ENCODE measurements at regions not wholly inside any gene's neighbourhood (a gene's known extent, or its start where the extent isn't known, plus 50 kb on each side); places are given as distances from the start of the nearest gene placed in this dataset.

DNA sequence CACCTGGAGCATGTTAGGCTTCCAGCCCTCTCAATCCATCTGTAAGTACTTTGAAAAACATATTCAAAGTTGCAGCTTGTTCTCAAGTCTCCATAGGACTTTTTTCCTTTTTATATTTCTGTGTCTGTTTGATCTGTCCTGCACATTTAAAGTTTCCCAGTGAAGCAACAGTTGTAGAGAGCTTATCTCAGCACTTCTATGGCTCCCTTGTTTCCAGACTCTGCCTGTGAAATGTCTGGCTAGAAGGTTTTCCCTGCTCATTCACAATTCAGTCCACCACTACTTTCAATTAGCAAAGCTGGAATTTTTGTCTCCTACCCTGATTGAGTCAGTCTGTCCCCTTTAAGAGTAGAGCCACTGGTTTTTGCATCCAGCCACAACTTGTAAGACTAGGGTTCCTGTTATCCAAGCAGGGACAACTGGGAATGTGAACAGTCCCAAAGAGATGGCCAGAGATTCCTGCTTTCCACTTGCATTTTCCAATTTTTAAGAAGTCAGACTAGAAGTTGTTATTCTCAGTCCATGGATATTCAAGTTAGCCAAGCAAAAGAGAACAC lies 116.1 kb downstream of the GASK1B start:
- no peak for DNase-seq (ENCODE audit: low read depth)
- TF ChIP-seq, protein P1, sequence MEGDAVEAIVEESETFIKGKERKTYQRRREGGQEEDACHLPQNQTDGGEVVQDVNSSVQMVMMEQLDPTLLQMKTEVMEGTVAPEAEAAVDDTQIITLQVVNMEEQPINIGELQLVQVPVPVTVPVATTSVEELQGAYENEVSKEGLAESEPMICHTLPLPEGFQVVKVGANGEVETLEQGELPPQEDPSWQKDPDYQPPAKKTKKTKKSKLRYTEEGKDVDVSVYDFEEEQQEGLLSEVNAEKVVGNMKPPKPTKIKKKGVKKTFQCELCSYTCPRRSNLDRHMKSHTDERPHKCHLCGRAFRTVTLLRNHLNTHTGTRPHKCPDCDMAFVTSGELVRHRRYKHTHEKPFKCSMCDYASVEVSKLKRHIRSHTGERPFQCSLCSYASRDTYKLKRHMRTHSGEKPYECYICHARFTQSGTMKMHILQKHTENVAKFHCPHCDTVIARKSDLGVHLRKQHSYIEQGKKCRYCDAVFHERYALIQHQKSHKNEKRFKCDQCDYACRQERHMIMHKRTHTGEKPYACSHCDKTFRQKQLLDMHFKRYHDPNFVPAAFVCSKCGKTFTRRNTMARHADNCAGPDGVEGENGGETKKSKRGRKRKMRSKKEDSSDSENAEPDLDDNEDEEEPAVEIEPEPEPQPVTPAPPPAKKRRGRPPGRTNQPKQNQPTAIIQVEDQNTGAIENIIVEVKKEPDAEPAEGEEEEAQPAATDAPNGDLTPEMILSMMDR (IDR thresholded peaks at IDR 0.05; ENCODE audit: control insufficient read depth, insufficient read depth, low read depth, low read length, missing control alignments), result no peak
- H3K4me3 ChIP-seq (ENCODE audit: control insufficient read depth, low read depth, low read length), result no peak overlapping the region

DNA sequence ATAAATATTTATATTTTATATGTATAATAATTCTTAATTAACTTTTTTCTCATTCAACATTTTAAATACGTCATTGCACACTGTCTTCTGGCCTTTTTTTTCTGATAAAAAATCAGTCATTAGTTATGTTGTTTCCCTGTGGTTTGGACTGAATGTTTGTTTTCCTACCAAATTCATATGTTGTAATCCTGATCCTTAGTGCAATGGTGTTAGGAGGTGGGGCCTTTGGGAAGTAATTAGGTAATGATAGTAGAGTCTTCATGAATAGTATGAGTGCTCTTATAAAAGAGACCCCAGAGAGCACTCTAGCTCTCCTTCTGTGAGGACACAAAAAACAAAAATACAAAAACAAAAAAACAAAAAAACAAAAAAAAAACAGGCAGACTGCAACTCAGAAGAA lies 117.2 kb downstream of the GASK1B start:
- DNase-seq (ENCODE audit: low read depth), result no peak
- no peak overlapping the region for H3K4me3 ChIP-seq (ENCODE audit: control insufficient read depth, low read depth, low read length)
- TF ChIP-seq, protein P1 (IDR thresholded peaks at IDR 0.05; ENCODE audit: control insufficient read depth, insufficient read depth, low read depth, low read length, missing control alignments), result no peak

DNA sequence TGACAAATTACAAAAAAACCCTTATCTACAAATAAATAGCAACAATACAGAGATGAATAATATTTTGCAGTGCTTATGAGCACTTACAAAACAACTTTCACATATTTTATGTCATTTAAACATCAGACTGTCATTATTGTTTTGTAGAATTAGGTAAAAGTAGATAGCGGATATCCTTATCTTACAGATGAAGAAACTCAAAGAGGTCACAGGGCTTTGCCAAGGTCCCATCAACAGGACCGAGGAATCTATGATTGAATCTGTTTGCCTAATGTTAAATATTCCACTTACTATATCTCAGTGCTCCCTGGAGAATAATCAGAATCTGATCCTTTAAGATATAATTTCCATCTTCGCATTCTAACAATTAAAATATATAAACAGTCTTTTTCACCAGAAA lies 119.0 kb downstream of the GASK1B start:
- TF ChIP-seq, protein P1 (IDR thresholded peaks at IDR 0.05; ENCODE audit: control insufficient read depth, insufficient read depth, low read depth, low read length, missing control alignments), result no peak
- H3K4me3 ChIP-seq (ENCODE audit: control insufficient read depth, low read depth, low read length), result no peak overlapping the region
- no peak for DNase-seq (ENCODE audit: low read depth)

DNA sequence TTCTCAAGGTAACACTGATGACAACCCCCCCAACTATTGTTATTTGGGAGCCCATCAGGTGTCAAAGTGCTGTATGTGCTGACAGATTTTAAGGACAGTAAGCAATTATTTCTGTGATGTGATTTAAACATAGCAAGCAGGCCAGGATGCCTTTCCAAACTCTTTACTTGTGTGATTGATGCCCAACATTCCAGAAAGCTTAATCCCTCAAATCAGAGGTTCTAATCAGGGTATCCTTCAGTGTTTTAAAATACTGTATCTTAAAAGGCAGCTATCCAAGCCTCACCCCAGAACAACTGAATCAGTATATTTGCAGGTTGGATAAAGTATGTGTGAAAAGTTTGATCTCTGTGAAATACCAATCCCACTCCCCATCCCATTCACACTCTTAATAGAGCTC lies 119.7 kb downstream of the GASK1B start:
- no peak overlapping the region for H3K4me3 ChIP-seq (ENCODE audit: control insufficient read depth, low read depth, low read length)
- DNase-seq (ENCODE audit: low read depth), result no peak
- TF ChIP-seq, protein P1 (IDR thresholded peaks at IDR 0.05; ENCODE audit: control insufficient read depth, insufficient read depth, low read depth, low read length, missing control alignments), result no peak

DNA sequence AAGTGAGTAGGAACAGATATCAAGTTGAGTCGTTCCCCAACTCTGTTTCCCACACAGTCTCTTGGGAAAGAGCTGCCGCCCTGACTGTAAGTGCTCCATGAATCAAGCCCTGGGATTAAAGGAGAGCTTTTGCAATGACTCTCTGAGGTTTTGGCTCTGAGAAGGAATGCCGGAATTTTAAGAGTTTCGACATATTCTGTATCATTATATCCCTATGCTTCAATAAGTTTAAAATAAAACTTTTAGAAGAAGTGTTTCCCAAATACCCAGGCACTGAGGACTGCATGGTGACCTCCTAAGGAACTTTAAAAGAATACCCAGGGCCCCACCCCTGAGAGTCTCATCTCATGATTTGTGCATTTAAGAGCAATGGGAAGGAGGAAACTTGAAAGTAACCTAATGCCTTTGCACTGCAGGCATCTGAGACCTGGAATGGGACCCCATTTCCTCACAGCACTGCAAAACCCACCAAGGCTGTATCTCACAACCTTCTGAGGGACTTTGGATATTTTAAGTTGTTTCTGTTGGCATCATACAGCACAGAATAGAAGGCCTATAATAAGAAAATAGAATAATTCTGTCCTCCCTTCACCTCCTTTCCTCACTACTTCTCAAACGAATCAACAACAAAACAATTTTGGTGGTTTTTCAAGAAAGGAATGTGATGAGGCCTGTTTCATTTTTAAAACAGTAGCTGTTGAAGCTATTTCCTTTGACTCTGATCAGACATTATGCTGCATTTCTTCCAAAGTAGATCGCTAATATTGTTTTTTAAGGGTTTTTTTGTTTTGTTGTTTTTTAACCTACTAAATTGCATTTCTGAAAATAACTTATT lies 121.2 kb downstream of the GASK1B start:
- H3K4me3 ChIP-seq (ENCODE audit: control insufficient read depth, low read depth, low read length), result no peak overlapping the region

DNA sequence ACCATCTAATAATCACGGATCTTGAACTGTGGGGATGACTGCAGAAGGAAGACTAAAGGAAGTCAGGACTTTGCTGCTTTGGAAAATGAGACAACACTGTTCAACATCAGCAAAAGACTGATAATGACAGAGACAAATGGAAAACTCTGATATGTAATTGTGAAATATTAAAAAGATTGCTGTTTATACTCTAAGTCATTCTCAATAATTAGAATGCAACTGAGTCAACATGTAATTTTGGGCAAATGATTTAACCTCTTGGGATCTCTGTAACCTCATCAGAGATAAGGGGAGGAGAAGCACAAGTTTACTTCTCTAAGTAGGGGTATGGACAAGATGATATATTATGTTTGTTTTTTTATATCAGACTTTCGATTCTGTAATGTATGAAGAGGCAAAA lies 121.9 kb downstream of the GASK1B start:
- H3K4me3 ChIP-seq (ENCODE audit: control insufficient read depth, low read depth, low read length), result no peak overlapping the region
- TF ChIP-seq, protein P1 (IDR thresholded peaks at IDR 0.05; ENCODE audit: control insufficient read depth, insufficient read depth, low read depth, low read length, missing control alignments), result no peak
- no peak for DNase-seq (ENCODE audit: low read depth)

More for the DNA sequence above, 121.2 kb downstream of the GASK1B start:
- TF ChIP-seq, protein P1 (IDR thresholded peaks at IDR 0.05; ENCODE audit: control insufficient read depth, insufficient read depth, low read depth, low read length, missing control alignments), result no peak
- DNase-seq (ENCODE audit: low read depth), result peak; percentile 96
